ENCODE measurements at regions not wholly inside any gene's neighbourhood (a gene's known extent, or its start where the extent isn't known, plus 50 kb on each side); places are given as distances from the start of the nearest gene placed in this dataset.
"Not testable (repeated sequence)": the region's sequence is repeated elsewhere in the genome, so short reads cannot be mapped to it uniquely, and the experiment has no call there.

DNA sequence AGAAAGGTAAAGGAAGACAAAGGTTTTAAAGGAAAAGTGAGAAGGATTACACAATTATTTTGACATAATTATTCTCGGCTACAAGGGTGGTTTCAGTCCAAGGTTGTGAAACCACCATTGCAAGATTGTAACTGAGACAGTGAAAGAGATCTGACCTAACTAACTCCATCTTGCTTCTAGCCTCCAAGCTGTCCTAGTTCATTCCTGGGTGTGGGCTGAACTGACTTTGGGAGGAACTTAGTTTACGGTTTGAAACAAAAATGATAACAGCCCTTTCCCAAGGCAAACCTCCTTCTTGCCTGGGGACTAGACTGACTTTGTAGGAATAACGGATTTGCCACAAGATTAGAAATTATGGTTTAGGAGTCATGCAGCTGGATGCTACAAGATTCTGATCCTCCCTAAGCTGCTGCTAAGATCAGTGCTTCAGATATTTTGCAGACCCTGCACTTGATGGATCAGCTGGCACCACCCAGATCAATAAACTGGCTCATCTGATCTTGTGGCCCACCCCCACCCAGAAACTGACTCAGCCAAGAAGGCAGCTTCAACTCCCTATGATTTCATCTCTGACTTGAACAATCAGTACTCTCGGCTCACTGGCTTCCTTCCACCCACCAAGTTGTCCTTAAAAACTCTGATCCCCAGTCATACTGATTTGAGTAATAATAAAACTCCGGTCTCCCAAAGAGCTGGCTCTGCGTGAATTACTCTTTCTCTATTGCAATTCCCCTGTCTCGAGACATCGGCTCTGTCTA lies 57.7 kb upstream of the AADACL2 start:
- no peak for DNase-seq

DNA sequence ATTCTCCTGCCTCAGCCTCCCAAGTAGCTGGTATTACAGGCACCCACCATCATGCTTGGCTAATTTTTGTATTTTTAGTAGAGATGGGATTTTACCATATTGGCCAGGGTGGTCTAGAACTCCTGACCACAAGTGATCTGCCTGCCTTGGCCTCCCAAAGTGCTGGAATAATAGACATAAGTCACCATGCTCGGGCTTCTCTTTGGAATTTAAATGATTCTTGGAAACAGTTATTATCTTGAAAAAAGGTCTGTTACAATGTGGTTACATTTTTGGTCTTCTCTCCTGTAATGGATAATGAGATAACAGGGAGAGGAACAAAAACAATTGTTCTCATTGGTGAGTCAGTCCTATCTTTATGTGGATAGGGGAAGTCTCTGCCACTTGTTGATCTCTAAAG lies 59.8 kb upstream of the AADACL2 start:
- DNase-seq = peak; percentile 89

- DNase-seq = not testable (repeated sequence)
Measured at GRCh38 chr3:151667762-151668161, 66.0 kb upstream of the AADACL2 start.

GRCh38 chr3:151660885-151661284 lies 72.8 kb upstream of the AADACL2 start:
- peak; percentile 56 for DNase-seq

DNA sequence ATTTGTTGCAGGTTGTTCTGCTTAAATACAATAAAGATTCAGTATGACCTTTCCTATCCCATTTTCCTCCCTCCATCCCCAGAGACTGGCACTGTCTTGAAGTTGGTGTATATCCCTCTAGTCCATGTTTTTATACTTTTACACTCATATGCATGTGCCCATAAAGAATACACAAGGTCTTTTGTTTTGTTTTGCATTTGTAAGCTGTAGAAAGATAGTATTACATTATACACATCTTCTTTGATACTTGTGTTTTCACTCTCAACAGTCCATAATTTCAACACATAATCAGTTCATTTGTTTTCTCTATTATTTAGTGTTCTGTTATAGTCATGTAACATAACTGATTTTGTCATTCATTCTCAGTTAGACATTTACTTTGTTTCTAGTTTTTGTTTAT lies 88.7 kb upstream of the AADACL2 start:
- DNase-seq = no peak

DNA sequence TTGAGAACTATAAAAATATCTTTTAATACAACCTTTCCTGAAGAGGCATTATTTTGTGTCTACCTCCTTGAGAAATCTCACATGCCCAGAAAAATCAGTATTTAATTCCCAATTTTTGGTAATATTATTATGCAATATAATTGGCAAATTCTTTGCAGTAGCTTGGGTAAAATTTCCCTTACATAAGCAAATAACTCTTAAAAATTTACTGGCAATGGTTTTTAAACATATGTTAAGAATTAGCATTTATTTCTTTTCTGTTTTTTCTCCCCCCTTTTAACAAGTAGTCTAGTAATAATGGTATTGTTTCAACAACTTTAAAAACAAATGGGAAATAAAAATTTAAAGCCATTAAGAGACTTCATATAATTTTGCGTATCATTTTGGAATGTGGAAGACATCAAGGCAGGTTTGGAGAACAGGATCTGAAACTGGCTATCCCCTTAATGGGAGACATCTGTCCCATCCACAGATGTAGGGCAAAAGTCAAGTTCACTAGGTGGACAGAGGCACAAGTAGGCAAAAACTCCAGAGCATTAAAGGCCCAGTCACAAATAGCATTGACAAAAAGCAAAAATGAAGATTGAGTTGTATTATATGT lies 89.6 kb upstream of the AADACL2 start:
- no peak for DNase-seq

GRCh38 chr3:151639418-151639740 lies 94.3 kb upstream of the AADACL2 start:
- DNase-seq = no peak

DNA sequence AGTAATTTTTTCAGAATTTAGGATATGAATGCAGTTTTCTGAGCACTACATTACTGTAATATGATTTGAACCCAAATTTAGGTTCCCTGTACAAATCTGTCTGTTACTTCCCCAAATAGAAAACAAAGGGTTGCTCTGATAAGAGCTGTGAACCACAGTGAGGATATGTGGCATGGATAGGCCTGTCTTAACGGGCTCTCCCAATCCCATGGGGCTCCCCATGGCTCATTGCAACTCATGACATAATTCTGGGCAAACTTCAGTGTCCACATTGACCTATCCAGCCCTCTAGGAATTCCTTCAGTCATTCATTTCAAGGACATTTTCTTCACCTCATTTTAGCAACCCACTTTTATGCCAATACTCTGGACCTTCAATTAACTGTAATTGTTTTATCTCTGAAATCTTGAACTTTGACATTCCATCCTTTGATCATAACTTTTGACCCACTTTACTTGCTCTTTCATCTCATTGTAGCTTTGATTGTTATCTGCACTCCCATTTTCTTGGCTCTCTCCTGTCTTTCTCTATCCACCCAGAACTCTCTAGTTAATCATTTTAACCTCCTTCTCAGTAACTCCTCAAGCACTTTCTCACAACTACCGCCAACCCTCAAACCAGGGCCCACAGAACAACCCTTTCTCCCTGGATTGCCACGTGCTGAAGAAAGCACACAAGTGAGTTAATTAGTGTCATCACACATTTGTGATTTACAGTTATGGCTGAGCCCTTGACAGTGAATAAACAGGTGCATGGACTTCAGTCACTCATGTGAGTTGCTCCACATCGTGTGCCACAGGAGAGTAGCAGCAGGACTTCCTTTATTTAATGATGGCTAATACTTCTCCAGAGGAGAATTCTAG lies 94.9 kb upstream of the AADACL2 start:
- peak; percentile 42 for DNase-seq

DNA sequence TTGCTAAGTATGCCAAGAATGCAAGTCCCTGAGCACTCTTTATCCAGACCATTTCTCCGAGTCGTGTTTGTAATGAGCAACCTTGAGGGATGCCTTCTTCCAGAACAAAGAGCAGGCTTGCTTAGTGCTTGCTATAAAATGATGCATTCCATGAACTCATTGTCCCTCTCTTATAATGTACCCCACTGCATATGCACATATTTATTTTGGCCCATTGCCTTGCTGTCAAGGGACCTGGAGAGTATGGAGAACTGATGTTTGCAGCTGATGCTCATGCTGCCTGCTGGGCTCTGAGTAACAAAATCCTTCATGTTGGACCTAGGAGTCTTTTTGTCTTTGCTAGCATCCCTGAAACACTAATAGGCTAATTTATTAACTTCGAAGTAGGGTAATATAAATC lies 97.8 kb upstream of the AADACL2 start:
- DNase-seq = no peak

DNA sequence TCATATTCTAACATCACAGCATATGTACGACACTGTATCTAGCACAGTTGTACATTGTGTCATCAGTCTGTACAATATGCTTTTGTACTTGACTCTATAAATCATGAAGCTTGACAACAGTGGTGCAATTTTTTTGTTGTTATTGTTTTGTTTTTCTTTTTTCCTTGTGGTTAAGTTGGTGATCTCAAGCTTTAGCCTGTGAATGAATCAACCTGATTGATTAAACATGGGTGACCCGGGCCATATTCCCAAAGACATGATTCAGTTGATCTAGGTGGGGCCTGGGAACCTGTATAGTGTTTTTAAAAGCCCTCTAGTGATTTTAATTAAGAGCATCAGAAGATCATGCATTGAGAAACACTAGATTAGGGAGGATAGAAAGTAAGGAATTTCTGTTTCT lies 101.8 kb upstream of the AADACL2 start:
- no peak for DNase-seq

DNA sequence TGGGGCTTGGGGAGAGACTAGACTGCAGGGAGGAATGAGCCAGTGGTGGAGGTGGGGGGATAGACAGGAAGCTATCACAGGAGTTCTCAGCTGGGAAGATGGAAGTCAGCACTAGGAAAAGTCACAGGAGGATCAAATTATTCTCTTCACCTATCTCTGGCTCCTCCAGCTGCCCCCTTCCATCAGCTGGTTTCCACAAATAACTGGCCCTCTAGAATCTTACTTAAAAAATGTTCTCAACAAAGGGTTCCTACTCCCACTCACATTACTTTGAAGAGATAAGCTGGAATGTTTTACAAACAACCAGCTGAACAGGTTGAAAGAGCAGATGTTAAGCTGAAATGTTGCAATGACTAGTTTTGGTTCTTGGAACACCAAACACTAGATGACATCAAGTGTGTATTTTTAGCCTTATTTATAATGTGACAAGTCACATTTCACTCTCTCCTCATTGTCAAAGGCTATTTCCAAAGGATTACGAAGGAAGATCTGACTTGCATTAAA lies 102.7 kb upstream of the AADACL2 start:
- DNase-seq = no peak

GRCh38 chr3:151630035-151630434 lies 103.7 kb upstream of the AADACL2 start:
- DNase-seq = no peak

GRCh38 chr3:151625586-151625985 lies 108.1 kb upstream of the AADACL2 start:
- DNase-seq = no peak

DNA sequence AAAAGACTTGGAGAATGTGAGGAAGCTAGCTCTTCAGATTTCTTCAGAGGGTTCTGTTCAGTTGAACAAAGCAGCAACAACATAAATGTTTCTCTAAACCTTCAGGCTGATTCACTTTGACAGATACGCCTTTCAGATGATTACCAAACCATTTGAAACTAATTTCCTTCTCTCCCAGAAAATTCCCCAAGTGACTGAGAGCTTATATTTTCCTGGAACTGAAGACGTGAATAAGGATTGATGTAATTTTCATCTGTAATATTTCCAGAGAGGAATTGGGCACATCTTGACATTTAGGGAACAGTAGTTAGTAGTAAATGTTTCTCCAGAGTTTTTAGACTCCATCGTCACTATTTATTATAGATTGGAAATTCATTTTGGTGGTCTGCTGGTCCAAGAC lies 108.6 kb upstream of the AADACL2 start:
- DNase-seq = no peak

DNA sequence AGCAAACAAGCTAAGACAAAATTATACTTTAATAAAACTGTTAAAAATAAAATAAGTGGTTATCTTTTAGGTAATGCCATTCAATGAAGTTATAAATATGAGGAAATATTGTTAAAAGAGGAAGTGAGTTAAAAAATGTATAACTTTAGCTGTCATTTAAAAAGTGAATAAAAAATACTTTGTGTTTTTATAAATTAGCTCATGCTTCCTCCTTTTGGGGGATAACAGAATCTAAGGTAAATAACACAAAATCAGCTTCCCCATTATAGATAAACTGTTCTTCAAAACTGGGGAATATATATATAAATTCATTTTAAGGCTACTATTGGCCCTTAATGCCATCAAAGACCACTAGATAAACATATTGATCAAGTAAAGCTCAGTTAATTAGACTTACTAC lies 113.7 kb upstream of the AADACL2 start:
- peak; percentile 31 for DNase-seq

DNA sequence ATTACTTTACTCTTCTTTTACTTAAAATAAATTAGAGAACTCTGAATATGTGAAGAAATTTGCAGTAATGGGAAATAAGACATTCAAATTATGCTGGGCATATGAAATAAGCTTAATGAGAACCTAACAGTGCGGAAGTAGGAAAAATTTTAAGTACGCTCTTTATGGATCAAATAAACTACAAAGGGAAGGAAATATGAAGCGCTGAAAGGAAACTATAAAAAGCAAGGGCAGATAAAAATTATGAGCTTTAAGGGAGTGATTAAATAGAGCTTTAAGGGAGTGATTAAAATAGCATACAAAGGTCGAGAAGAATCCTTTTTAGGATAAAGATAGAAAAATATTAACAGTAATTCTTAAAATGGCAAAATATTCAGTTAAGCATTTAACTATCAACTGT lies 118.3 kb upstream of the AADACL2 start:
- DNase-seq = no peak

GRCh38 chr3:151612115-151612514 lies 121.6 kb upstream of the AADACL2 start:
- no peak for DNase-seq

GRCh38 chr3:151611419-151611818 lies 122.3 kb upstream of the AADACL2 start:
- no peak for DNase-seq

GRCh38 chr3:151609491-151609890 lies 124.2 kb upstream of the AADACL2 start:
- DNase-seq = no peak

DNA sequence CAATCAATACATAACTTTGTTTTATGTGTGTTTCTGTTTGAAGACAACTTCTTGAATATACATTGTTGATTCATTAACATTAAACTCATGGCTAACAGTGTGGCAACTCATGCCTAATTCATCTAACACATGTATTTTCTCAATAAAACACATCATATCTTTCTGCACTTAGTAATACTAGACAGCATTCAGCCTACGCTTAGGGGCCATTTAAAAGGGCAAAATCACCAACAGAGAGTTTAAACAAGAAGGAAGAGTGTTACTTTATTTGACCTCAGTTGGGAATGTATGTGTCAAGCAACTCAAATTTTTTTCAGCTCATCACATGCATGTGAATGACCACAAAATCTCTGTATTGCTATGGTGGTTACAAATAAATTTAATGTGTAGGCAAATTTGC lies 128.8 kb upstream of the AADACL2 start:
- DNase-seq = no peak

- no peak for DNase-seq
Measured at GRCh38 chr3:151600783-151601182, 132.9 kb upstream of the AADACL2 start.

GRCh38 chr3:151599103-151599672 lies 134.5 kb upstream of the AADACL2 start:
- DNase-seq = no peak

DNA sequence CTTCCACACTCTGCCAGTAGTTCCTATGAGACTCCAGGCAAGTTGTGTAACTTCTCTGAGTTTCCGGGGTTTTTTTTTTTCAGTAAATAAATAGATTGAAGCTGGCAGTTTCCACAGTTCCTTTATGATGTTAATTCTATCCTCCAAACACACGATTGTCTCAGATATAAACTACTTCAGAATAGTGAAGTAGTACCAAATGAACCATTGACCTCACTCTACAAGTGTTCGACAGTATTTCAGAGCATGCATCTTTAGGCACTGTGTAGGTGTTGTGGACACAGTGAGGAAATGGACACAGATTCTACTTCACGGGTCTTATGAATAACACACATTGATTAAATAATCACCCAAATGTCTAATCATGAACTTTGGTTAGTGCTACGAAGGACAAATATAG lies 136.1 kb upstream of the IGSF10 start:
- no peak for DNase-seq

DNA sequence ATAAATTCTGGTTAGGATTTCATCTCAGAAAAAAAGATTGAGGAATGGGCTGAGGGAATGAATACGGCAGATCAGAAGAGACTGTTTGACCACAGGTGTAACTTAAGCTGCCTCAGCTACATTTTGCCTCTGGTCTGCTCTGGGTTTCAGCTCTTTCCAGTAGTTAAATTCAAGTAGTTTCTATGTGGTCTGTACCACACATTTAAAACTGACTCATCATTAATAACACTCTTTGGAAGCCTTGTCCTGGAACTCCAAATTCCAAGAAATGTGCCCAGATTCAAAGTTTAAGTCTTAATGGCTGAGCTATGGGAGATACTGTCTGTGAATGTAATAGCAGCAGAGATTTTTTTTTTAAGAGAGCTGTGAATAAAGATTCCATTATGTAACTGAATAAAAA lies 133.1 kb upstream of the IGSF10 start:
- no peak for DNase-seq

Measured in hematopoietic multipotent progenitor cell treated with erythropoietin and hydrocortisone succinate and interleukin-3 and kit ligand, for 4 days (in vitro differentiated cells).